DOHH2 (cell line): ENCODE measurements at regions not wholly inside any gene's neighbourhood (a gene's known extent, or its start where the extent isn't known, plus 50 kb on each side); places are given as distances from the start of the nearest gene placed in this dataset.

Experiments
- H3F3A ChIP-seq: fragments of 200-600 bp; sonication (generic), shearing (Covaris generic); 2 replicates; pipeline ENCODE4 v1.6.0; 2016; ENCODE audit warnings: antibody characterized with exemption, mild to moderate bottlenecking; ENCODE audit not compliant: control insufficient read depth, insufficient read depth
- H3K27ac ChIP-seq: fragments of 200-600 bp; sonication (generic); 2 replicates; pipeline ENCODE4 v1.5.1; 2014; ENCODE audit warnings: low read depth, mild to moderate bottlenecking, low read length, moderate library complexity
- H3K27me3 ChIP-seq: fragments of 200-600 bp; sonication (generic); 2 replicates; pipeline ENCODE4 v1.6.1; 2014; ENCODE audit warnings: mild to moderate bottlenecking, low read length, mixed read lengths; ENCODE audit not compliant: control insufficient read depth
- H3K36me3 ChIP-seq: fragments of 200-600 bp; sonication (generic); 2 replicates; pipeline ENCODE4 v1.6.1; 2014; ENCODE audit warnings: mild to moderate bottlenecking, low read length, moderate library complexity, mixed read lengths; ENCODE audit not compliant: control insufficient read depth
- H3K4me1 ChIP-seq: fragments of 200-600 bp; sonication (generic); 2 replicates; pipeline ENCODE4 v1.6.1; 2014; ENCODE audit warnings: mild to moderate bottlenecking, low read length, mixed read lengths; ENCODE audit not compliant: control insufficient read depth
- H3K4me2 ChIP-seq: fragments of 200-600 bp; sonication (generic); 2 replicates; pipeline ENCODE4 v1.6.0; 2014; ENCODE audit warnings: mild to moderate bottlenecking, low read length, moderate library complexity
- H3K4me3 ChIP-seq: fragments of 200-600 bp; sonication (generic); 2 replicates; pipeline ENCODE4 v1.5.1; 2014; ENCODE audit warnings: mild to moderate bottlenecking, low read length, mixed read lengths
- H3K79me2 ChIP-seq: fragments of 200-600 bp; sonication (generic); 2 replicates; pipeline ENCODE4 v1.6.1; 2014; ENCODE audit warnings: mild to moderate bottlenecking, low read length, mixed read lengths; ENCODE audit not compliant: control insufficient read depth
- H3K9me2 ChIP-seq: fragments of 200-600 bp; sonication (generic); replicated peaks from 2 replicates; pipeline ENCODE4 v1.6.1; 2014; ENCODE audit warnings: mild to moderate bottlenecking, low read length, mixed read lengths; ENCODE audit not compliant: control insufficient read depth
- H3K9me3 ChIP-seq: fragments of 200-600 bp; sonication (generic); 2 replicates; pipeline ENCODE4 v1.6.1; 2014; ENCODE audit warnings: antibody characterized with exemption, low read length, mixed read lengths; ENCODE audit not compliant: control insufficient read depth, insufficient read depth
- H4K20me1 ChIP-seq: fragments of 200-600 bp; sonication (generic); 2 replicates; pipeline ENCODE4 v1.6.0; 2014; ENCODE audit warnings: low read depth, mild to moderate bottlenecking, antibody characterized with exemption, low read length, moderate library complexity; ENCODE audit not compliant: control insufficient read depth, insufficient read depth
- CTCF ChIP-seq: fragments of 200-600 bp; sonication (generic); IDR thresholded peaks from one replicate; pipeline ENCODE4 v1.5.1; 2014; ENCODE audit warnings: antibody characterized with exemption, mild to moderate bottlenecking, low read depth, low read length; ENCODE audit not compliant: poor library complexity, severe bottlenecking
- EZH2phosphoT487 ChIP-seq: fragments of 200-600 bp; sonication (generic); IDR thresholded peaks from 2 replicates; pipeline ENCODE4 v1.6.1; 2017; ENCODE audit warnings: borderline replicate concordance, mild to moderate bottlenecking, antibody characterized with exemption, low read length, moderate library complexity, mixed read lengths

DNA sequence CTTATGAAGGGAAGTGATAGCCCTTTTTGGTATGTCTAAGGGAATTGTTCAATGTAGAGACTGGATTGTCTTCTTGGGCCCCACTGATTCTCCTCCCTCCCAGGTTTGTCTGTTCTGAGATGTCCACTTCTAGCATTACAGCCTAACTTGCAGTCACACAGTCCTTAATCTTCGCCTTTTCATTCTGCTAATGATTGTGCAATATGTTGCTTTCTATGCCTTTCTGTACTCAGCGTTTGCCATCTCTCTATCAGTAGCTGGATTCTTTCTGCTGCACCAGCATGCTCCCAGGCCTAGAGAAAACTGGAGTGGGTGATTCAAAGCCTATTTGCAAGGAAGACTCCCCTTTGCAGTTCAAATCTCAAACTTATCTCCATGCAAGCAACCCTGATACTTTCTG lies 307.5 kb upstream of the DACH1 start:
- Histone ChIP-seq H3K9me3 (no peaks in the 10 kb centered on the region), H3F3A (no peaks in the 10 kb centered on the region), H3K4me2 (no peak overlapping the region), H3K27me3 (no peaks in the 10 kb centered on the region), H3K36me3 (no peaks in the 10 kb centered on the region), H3K9me2 (no peaks in the 10 kb centered on the region), H3K4me3 (no peak overlapping the region), H3K79me2 (no peaks in the 10 kb centered on the region), H4K20me1 (no peaks in the 10 kb centered on the region), H3K27ac (no peak overlapping the region), H3K4me1 (no peaks in the 10 kb centered on the region)
- TF ChIP-seq CTCF, result no peak
- TF ChIP-seq EZH2phosphoT487, result no peak

DNA sequence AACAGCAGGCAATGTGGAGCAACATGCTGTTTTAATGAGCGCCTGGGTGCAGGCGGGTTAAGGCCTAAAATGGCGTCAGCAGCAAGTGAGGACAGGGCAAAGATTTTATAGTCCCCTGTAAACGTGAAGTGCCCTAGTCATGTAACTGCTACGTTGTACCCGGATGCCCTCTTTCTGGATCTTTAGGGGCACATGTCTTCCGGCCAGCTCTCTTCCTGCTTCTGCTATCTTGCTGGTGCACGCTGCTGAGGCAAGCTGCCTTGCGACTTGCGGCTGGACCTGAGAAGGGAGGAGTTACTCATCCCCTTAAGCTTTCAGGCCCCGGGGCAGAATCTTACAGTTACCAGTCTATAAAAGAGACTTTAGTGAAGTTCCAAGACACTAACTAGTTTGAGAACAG lies 303.6 kb upstream of the DACH1 start:
- Histone ChIP-seq H3K9me3 (no peaks in the 10 kb centered on the region), H3K36me3 (no peaks in the 10 kb centered on the region), H3K79me2 (no peaks in the 10 kb centered on the region), H3K4me1 (no peaks in the 10 kb centered on the region), H3K4me3 (no peak overlapping the region), H3K27me3 (no peaks in the 10 kb centered on the region), H3K4me2 (no peak overlapping the region), H3F3A (no peaks in the 10 kb centered on the region), H4K20me1 (no peaks in the 10 kb centered on the region), H3K27ac (no peak overlapping the region), H3K9me2 (no peaks in the 10 kb centered on the region)
- no peak for TF ChIP-seq EZH2phosphoT487
- TF ChIP-seq CTCF, result no peak

DNA sequence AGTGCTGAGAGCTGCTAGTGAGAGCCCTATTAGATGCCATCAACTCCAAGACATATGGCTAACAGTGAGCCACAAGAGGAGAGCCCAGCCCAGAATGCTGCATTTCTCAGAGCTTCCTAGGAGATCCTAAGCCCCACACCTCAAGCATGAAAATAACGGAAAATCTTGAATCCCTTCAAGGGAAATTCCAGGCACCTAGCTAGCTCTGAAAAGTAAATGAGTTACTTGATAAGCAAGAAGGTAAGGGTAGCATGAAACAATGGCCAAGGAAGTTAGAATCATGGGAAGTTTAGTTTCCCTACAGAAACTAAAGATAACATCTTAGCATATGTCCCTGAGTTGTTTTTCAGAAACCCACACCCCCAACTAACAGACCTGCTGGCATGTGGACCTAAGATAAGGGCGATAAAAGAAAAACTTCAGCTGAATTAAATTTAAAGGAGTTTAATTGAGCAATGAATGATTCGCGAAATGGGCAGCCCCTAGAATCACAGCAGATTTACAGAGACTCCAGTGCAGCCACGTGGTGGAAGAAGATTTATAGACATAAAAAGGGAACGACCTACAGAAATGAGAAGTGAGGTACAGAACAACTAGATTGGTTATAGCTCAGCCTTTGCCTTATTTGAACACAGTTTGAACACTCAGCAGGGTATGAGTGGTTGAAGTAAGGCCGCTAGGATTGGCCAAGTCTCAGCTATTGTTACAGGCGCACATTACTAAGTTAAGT lies 301.3 kb upstream of the DACH1 start:
- Histone ChIP-seq H3K4me2 (no peak overlapping the region), H3K36me3 (no peaks in the 10 kb centered on the region), H3K27ac (no peak overlapping the region), H3K79me2 (no peaks in the 10 kb centered on the region), H3K9me2 (no peaks in the 10 kb centered on the region), H3F3A (no peaks in the 10 kb centered on the region), H3K27me3 (no peaks in the 10 kb centered on the region), H3K9me3 (no peaks in the 10 kb centered on the region), H3K4me1 (no peaks in the 10 kb centered on the region), H4K20me1 (no peaks in the 10 kb centered on the region), H3K4me3 (no peak overlapping the region)
- TF ChIP-seq CTCF, result no peak
- TF ChIP-seq EZH2phosphoT487, result no peak
